OCI-LY7 (cell line): ENCODE measurements at regions not wholly inside any gene's neighbourhood (a gene's known extent, or its start where the extent isn't known, plus 50 kb on each side); places are given as distances from the start of the nearest gene placed in this dataset.

Experiments used
- EZH2phosphoT487 ChIP-seq: fragments of 200-600 bp; sonication (generic); IDR thresholded peaks from 2 replicates; pipeline ENCODE4 v1.6.1; 2018; ENCODE audit warnings: low read depth, borderline replicate concordance, mild to moderate bottlenecking, mixed run types, antibody characterized with exemption, low read length, moderate library complexity, mixed read lengths
- TF ChIP-seq, protein P1 (sequence below): fragments of 200-600 bp; sonication (generic); conservative IDR thresholded peaks from 2 replicates; pipeline ENCODE4 v1.5.1; 2014; ENCODE audit warnings: mild to moderate bottlenecking, antibody characterized with exemption, low read length, moderate library complexity, mixed read lengths

DNA sequence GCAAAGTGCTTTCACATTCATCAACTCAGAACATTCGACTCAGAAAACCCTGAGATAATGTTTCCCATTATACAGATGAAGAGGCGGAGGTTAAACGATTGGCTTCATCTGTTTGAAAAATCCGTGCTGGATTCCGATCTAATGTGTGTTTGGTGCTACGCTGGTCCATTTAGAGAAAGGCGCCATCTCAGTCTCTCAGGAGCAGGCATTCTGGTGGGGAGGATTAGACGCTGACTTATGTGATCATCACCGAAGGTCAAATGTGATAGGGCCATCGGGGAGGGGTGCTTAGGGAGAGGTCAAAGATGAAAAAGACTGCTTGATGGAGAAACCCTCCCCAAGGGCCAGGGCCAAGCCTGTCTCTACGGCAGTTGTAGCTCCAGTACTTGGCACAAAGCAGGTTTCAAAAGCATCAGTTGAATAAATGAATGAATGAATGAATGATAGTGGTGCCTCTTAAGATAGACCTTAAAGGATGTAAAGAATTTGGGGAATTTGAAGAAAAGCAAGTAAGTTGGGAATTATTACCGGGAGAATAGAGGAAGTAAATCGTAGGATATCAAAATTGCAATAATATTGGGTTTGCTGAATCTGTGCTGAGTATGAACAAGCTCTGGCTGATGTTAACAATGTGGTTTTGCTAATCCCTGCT is 160.6 kb upstream of the SHB start:
- TF ChIP-seq, protein P1, sequence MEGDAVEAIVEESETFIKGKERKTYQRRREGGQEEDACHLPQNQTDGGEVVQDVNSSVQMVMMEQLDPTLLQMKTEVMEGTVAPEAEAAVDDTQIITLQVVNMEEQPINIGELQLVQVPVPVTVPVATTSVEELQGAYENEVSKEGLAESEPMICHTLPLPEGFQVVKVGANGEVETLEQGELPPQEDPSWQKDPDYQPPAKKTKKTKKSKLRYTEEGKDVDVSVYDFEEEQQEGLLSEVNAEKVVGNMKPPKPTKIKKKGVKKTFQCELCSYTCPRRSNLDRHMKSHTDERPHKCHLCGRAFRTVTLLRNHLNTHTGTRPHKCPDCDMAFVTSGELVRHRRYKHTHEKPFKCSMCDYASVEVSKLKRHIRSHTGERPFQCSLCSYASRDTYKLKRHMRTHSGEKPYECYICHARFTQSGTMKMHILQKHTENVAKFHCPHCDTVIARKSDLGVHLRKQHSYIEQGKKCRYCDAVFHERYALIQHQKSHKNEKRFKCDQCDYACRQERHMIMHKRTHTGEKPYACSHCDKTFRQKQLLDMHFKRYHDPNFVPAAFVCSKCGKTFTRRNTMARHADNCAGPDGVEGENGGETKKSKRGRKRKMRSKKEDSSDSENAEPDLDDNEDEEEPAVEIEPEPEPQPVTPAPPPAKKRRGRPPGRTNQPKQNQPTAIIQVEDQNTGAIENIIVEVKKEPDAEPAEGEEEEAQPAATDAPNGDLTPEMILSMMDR, result no peak
- no peak for TF ChIP-seq EZH2phosphoT487
